WTC11 (cell line): ENCODE measurements at regions not wholly inside any gene's neighbourhood (a gene's known extent, or its start where the extent isn't known, plus 50 kb on each side); places are given as distances from the start of the nearest gene placed in this dataset.

Source experiments
- CBFB ChIP-seq: sonication (generic); formaldehyde crosslinking; IDR thresholded peaks from 2 replicates; pipeline ENCODE4 v1.8.1; 2022; ENCODE audit warnings: mild to moderate bottlenecking, low read depth, missing genetic modification reagents
- CTCF ChIP-seq: fragments of 200-600 bp; IDR thresholded peaks from 2 replicates; pipeline ENCODE4 v1.8.0; 2022; ENCODE audit warnings: antibody characterized with exemption
- ETV6 ChIP-seq: sonication (generic); formaldehyde crosslinking; IDR thresholded peaks from 2 replicates; pipeline ENCODE4 v1.8.1; 2022; ENCODE audit warnings: mild to moderate bottlenecking, missing genetic modification reagents
- FOXK1 ChIP-seq: sonication (generic); formaldehyde crosslinking; IDR thresholded peaks from 2 replicates; pipeline ENCODE4 v1.8.0; 2022; ENCODE audit warnings: mild to moderate bottlenecking, moderate library complexity, missing genetic modification reagents
- MAX ChIP-seq: sonication (generic); formaldehyde crosslinking; IDR thresholded peaks from 2 replicates; pipeline ENCODE4 v1.8.0; 2022; ENCODE audit warnings: mild to moderate bottlenecking, missing genetic modification reagents
- MLX ChIP-seq: sonication (generic); formaldehyde crosslinking; IDR thresholded peaks from 2 replicates; pipeline ENCODE4 v1.8.1; 2023; ENCODE audit warnings: mild to moderate bottlenecking, missing genetic modification reagents, moderate library complexity
- RORB ChIP-seq: fragments of 250-450 bp; sonication (Bioruptor Pico); IDR thresholded peaks from 2 replicates; pipeline ENCODE4 v1.9.0; 2021; ENCODE audit warnings: mild to moderate bottlenecking
- TCF7 ChIP-seq: sonication (generic); formaldehyde crosslinking; IDR thresholded peaks from 2 replicates; pipeline ENCODE4 v1.8.0; 2022; ENCODE audit warnings: mild to moderate bottlenecking, low read depth, missing genetic modification reagents, moderate library complexity
- TEAD4 ChIP-seq: sonication (generic); formaldehyde crosslinking; IDR thresholded peaks from 2 replicates; pipeline ENCODE4 v1.8.0; 2022; ENCODE audit warnings: mild to moderate bottlenecking, missing genetic modification reagents
- TF ChIP-seq, protein P1 (sequence below): sonication (generic); formaldehyde crosslinking; IDR thresholded peaks from 2 replicates; pipeline ENCODE4 v1.8.1; 2023; ENCODE audit warnings: mild to moderate bottlenecking, missing genetic modification reagents
- TF ChIP-seq, protein P2 (sequence below): sonication (generic); formaldehyde crosslinking; IDR thresholded peaks from 2 replicates; pipeline ENCODE4 v1.8.1; 2023; ENCODE audit warnings: mild to moderate bottlenecking, missing genetic modification reagents, moderate library complexity
- TF ChIP-seq, protein P3 (sequence below): fragments of 250-450 bp; sonication (Bioruptor Pico); IDR thresholded peaks from 2 replicates; pipeline ENCODE4 v2.1.2; 2022; ENCODE audit warnings: mild to moderate bottlenecking, moderate library complexity
- TF ChIP-seq, protein P4 (sequence below): fragments of 250-450 bp; sonication (Bioruptor Pico); conservative IDR thresholded peaks from 2 replicates; pipeline ENCODE4 v1.9.0; 2021; ENCODE audit warnings: mild to moderate bottlenecking

- TF ChIP-seq CTCF = no peak
- TF ChIP-seq, protein P1, sequence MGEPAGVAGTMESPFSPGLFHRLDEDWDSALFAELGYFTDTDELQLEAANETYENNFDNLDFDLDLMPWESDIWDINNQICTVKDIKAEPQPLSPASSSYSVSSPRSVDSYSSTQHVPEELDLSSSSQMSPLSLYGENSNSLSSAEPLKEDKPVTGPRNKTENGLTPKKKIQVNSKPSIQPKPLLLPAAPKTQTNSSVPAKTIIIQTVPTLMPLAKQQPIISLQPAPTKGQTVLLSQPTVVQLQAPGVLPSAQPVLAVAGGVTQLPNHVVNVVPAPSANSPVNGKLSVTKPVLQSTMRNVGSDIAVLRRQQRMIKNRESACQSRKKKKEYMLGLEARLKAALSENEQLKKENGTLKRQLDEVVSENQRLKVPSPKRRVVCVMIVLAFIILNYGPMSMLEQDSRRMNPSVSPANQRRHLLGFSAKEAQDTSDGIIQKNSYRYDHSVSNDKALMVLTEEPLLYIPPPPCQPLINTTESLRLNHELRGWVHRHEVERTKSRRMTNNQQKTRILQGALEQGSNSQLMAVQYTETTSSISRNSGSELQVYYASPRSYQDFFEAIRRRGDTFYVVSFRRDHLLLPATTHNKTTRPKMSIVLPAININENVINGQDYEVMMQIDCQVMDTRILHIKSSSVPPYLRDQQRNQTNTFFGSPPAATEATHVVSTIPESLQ = no peak
- no peak for TF ChIP-seq MAX
- no peak for TF ChIP-seq FOXK1 (CRISPR knock-in tag)
- TF ChIP-seq, protein P2, sequence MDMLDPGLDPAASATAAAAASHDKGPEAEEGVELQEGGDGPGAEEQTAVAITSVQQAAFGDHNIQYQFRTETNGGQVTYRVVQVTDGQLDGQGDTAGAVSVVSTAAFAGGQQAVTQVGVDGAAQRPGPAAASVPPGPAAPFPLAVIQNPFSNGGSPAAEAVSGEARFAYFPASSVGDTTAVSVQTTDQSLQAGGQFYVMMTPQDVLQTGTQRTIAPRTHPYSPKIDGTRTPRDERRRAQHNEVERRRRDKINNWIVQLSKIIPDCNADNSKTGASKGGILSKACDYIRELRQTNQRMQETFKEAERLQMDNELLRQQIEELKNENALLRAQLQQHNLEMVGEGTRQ = no peak
- TF ChIP-seq TEAD4 (CRISPR knock-in tag) = no peak
- TF ChIP-seq, protein P3, sequence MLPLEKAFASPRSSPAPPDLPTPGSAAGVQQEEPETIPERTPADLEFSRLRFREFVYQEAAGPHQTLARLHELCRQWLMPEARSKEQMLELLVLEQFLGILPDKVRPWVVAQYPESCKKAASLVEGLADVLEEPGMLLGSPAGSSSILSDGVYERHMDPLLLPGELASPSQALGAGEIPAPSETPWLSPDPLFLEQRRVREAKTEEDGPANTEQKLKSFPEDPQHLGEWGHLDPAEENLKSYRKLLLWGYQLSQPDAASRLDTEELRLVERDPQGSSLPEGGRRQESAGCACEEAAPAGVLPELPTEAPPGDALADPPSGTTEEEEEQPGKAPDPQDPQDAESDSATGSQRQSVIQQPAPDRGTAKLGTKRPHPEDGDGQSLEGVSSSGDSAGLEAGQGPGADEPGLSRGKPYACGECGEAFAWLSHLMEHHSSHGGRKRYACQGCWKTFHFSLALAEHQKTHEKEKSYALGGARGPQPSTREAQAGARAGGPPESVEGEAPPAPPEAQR = no peak
- TF ChIP-seq CBFB = no peak
- TF ChIP-seq, protein P4, sequence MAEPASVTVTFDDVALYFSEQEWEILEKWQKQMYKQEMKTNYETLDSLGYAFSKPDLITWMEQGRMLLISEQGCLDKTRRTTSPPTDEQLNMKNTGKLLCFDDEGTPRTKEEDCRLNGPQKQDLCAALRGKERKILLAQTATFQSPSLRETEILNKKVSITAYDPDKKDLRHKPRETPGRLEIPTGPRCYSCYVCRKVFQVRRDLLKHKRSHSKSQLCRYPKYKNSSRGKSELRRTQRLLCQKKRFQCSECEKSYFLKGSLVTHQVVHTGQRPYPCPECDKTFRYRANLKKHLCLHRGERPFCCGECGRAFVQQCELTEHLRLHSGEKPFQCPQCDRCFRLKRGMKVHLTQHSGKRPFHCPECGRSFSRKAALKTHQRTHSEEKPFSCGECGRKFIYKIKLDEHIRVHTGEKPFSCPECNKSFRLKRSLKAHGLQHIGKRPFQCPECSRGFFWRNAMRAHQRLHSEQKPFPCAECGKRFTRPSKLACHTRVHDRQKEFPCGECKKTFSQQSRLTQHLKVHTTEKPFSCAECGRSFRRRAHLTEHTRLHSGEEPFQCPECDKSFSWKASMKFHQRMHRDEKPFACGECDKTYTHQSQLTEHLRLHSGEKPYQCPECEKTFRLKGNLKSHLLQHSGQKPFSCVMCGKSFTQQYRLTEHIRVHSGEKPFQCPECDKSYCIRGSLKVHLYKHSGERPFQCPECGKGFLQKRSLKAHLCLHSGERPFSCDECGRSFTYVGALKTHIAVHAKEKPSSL (CRISPR knock-in tag) = no peak
- TF ChIP-seq MLX (CRISPR knock-in tag) = no peak
- TF ChIP-seq TCF7 (CRISPR knock-in tag) = no peak
- no peak for TF ChIP-seq ETV6 (CRISPR knock-in tag)
- TF ChIP-seq RORB = no peak
Observed at GRCh38 chr9:30765318-30765717, 1619.1 kb upstream of the ACO1 start.
